Keratinocyte (primary cell): ENCODE measurements at regions not wholly inside any gene's neighbourhood (a gene's known extent, or its start where the extent isn't known, plus 50 kb on each side); places are given as distances from the start of the nearest gene placed in this dataset.

Source experiments
- DNase-seq: peaks from one replicate; pipeline ENCODE4 v3.0.0-alpha.2; 2011; ENCODE audit warnings: low read depth, missing footprints, low spot score
- FAIRE-seq: peaks from 2 replicates; lab custom pipeline; 2011; peaks lifted over from hg19 to GRCh38; lab: Jason Lieb, UNC
- H2AFZ ChIP-seq: 2 replicates; pipeline ENCODE4 v1.6.0; 2012; ENCODE audit warnings: low read length, control low read depth, inconsistent platforms; ENCODE audit not compliant: control insufficient read depth
- H3K27ac ChIP-seq: 2 replicates; pipeline ENCODE4 v1.5.1; 2011; ENCODE audit warnings: low read length; ENCODE audit not compliant: control insufficient read depth, insufficient read depth
- H3K27me3 ChIP-seq: 3 replicates; pipeline ENCODE4 v1.6.0; 2011; ENCODE audit warnings: low read length; ENCODE audit not compliant: control insufficient read depth, insufficient read depth; ENCODE audit errors: extremely low read depth
- H3K36me3 ChIP-seq, 2 experiments: 2 replicates in 1 of 2; 3 replicates in 1 of 2; pipeline ENCODE4 v1.5.1; 2011; ENCODE audit warnings: low read length in 2 of 2, mild to moderate bottlenecking in 1 of 2; ENCODE audit not compliant: control insufficient read depth in 2 of 2, insufficient read depth in 2 of 2; ENCODE audit errors: extremely low read depth in 1 of 2
- H3K4me1 ChIP-seq: 3 replicates; pipeline ENCODE4 v1.5.1; 2011; ENCODE audit warnings: low read length; ENCODE audit not compliant: control insufficient read depth, insufficient read depth; ENCODE audit errors: extremely low read depth
- H3K4me2 ChIP-seq: 3 replicates; pipeline ENCODE4 v1.6.0; 2011; ENCODE audit warnings: low read depth, low read length; ENCODE audit not compliant: control insufficient read depth, insufficient read depth; ENCODE audit errors: extremely low read depth
- H3K4me3 ChIP-seq, 3 experiments: fragments of 200-600 bp in 1 of 3; sonication (generic) in 1 of 3; 2 replicates in 2 of 3; 3 replicates in 1 of 3; pipeline ENCODE4 v1.5.1; 2011 to 2016; ENCODE audit warnings: low read length in 3 of 3, mild to moderate bottlenecking in 3 of 3, control low read depth in 2 of 3, inconsistent platforms in 1 of 3, low read depth in 1 of 3, mixed read lengths in 1 of 3, mixed run types in 1 of 3, moderate library complexity in 1 of 3; ENCODE audit not compliant: control insufficient read depth in 2 of 3, insufficient read depth in 2 of 3; ENCODE audit errors: extremely low read depth in 1 of 3
- H3K79me2 ChIP-seq: 2 replicates; pipeline ENCODE4 v1.6.0; 2012; ENCODE audit warnings: low read length; ENCODE audit not compliant: control insufficient read depth, insufficient read depth
- H3K9ac ChIP-seq: 3 replicates; pipeline ENCODE4 v1.6.0; 2011; ENCODE audit warnings: low read length; ENCODE audit not compliant: control insufficient read depth, insufficient read depth; ENCODE audit errors: extremely low read depth
- H3K9me1 ChIP-seq: 3 replicates; pipeline ENCODE4 v1.6.0; 2011; ENCODE audit warnings: low read length; ENCODE audit not compliant: control insufficient read depth, insufficient read depth; ENCODE audit errors: extremely low read depth
- H3K9me3 ChIP-seq: 2 replicates; pipeline ENCODE4 v1.5.1; 2012; ENCODE audit warnings: low read depth, low read length; ENCODE audit not compliant: control insufficient read depth
- H4K20me1 ChIP-seq: 3 replicates; pipeline ENCODE4 v1.6.0; 2011; ENCODE audit warnings: low read length; ENCODE audit not compliant: control insufficient read depth, insufficient read depth; ENCODE audit errors: extremely low read depth
- CTCF ChIP-seq, 3 experiments: IDR thresholded peaks in 1 of 3; conservative IDR thresholded peaks in 1 of 3; optimal IDR thresholded peaks in 1 of 3; 2 replicates in 2 of 3; 3 replicates in 1 of 3; pipeline versions ENCODE3 to v1.5.1; 2011; ENCODE audit warnings: low read length in 3 of 3, mild to moderate bottlenecking in 3 of 3, moderate library complexity in 2 of 3, control low read depth in 1 of 3, inconsistent platforms in 1 of 3; ENCODE audit not compliant: insufficient read depth in 2 of 3; ENCODE audit errors: extremely low read depth in 1 of 3
- EZH2 ChIP-seq: IDR thresholded peaks from one replicate; pipeline ENCODE4 v1.6.1; 2012; ENCODE audit warnings: inconsistent platforms, mild to moderate bottlenecking, low read length, moderate library complexity
- dilution Hi-C: fragments of 300-500 bp; cut with MboI; formaldehyde crosslinking; loops from one replicate; pipeline ENCODE4 v1.7.0; 2020; ENCODE audit warnings: low sequenced_read_pairs; ENCODE audit not compliant: extremely low pct_ligation_motif_present

GRCh38 chr11:116145187-116145865 lies 627.5 kb downstream of the BUD13 start:
- dilution Hi-C loops, result no loop called here
- no peaks in the 10 kb centered on the region for H3K79me2 ChIP-seq
- no peak for DNase-seq

DNA sequence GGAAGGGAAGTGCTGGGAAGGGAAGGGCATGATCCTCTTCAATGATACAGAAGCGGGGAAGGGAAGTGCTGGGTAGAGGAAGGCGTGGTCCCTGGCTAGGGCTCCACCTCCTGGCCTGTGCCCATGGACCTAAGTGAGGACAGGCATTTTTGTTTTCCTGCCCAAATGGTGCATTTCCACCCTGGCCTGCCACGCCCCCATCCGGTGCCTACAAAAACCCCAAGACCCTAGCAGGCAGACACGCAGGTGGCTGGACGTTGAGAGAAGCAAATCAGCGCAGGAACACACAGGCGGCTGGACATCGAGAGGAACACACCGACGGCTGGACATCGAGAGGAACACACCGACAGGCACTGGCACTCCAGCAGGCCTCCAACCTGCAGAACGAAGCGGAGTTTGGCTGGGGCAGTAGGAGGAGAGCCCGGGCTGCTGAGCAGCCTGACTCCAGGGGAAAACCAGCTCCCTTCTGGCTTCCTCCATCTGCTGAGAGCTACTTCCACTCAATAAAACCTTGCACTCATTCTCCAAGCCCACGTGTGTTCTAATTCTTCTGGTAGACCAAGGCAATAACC lies 628.3 kb downstream of the BUD13 start:
- no peaks in the 10 kb centered on the region for H3K36me3 ChIP-seq

More at GRCh38 chr11:116145187-116145865, 627.5 kb downstream of the BUD13 start:
- H3K27ac ChIP-seq, result no peak overlapping the region
- no peak overlapping the region for H2AFZ ChIP-seq
- H3K9me3 ChIP-seq, result no peaks in the 10 kb centered on the region
- no peaks in the 10 kb centered on the region for H3K4me1 ChIP-seq
- no peak overlapping the region for H3K9ac ChIP-seq
- TF ChIP-seq CTCF (optimal IDR thresholded peaks at IDR 0.05 in 1 of 3, IDR thresholded peaks at IDR 0.05 in 1 of 3, conservative IDR thresholded peaks at IDR 0.05 in 1 of 3; ENCODE audit: extremely low read depth in 1 of 3, insufficient read depth in 2 of 3, low read length in 3 of 3) (peak in 1 of 3 experiments; percentile 4), EZH2 (no peak)
- no peaks in the 10 kb centered on the region for H3K27me3 ChIP-seq
- no peaks in the 10 kb centered on the region for H4K20me1 ChIP-seq
- no peaks in the 10 kb centered on the region for H3K36me3 ChIP-seq
- H3K9me1 ChIP-seq, result no peaks in the 10 kb centered on the region
- no peak overlapping the region for H3K4me3 ChIP-seq
- H3K4me2 ChIP-seq, result no peak overlapping the region
- no peak for FAIRE-seq

More for the DNA sequence above, 628.3 kb downstream of the BUD13 start:
- H3K27me3 ChIP-seq, result no peaks in the 10 kb centered on the region
- H3K9ac ChIP-seq, result no peak overlapping the region
- no peaks in the 10 kb centered on the region for H3K4me1 ChIP-seq
- H3K4me3 ChIP-seq, result no peak overlapping the region
- H2AFZ ChIP-seq, result no peak overlapping the region
- FAIRE-seq (no peak), DNase-seq (no peak)
- H3K4me2 ChIP-seq, result no peak overlapping the region
- H3K9me1 ChIP-seq, result no peaks in the 10 kb centered on the region
- no peaks in the 10 kb centered on the region for H4K20me1 ChIP-seq
- H3K27ac ChIP-seq, result no peak overlapping the region
- TF ChIP-seq EZH2, result no peak
- TF ChIP-seq CTCF (optimal IDR thresholded peaks at IDR 0.05 in 1 of 3, IDR thresholded peaks at IDR 0.05 in 1 of 3, conservative IDR thresholded peaks at IDR 0.05 in 1 of 3; ENCODE audit: extremely low read depth in 1 of 3, insufficient read depth in 2 of 3, low read length in 3 of 3), result no peak
- dilution Hi-C loops, result no loop called here
- no peaks in the 10 kb centered on the region for H3K79me2 ChIP-seq
- H3K9me3 ChIP-seq, result no peaks in the 10 kb centered on the region
